PFSK-1 (cell line): ENCODE measurements at regions not wholly inside any gene's neighbourhood (a gene's known extent, or its start where the extent isn't known, plus 50 kb on each side); places are given as distances from the start of the nearest gene placed in this dataset.

Experiments used
- FOXP2 ChIP-seq: optimal IDR thresholded peaks from 2 replicates; pipeline ENCODE3; 2011; ENCODE audit warnings: borderline replicate concordance, control low read depth, inconsistent platforms; ENCODE audit not compliant: insufficient read depth; ENCODE audit errors: extremely low read length, extremely low read depth
- POLR2AphosphoS5 ChIP-seq: IDR thresholded peaks from 2 replicates; pipeline ENCODE4 v1.6.1; 2012; ENCODE audit warnings: low read depth, mild to moderate bottlenecking, control low read depth, low read length, moderate library complexity
- SIN3A ChIP-seq: IDR thresholded peaks from 2 replicates; pipeline ENCODE4 v1.6.1; 2012; ENCODE audit warnings: mild to moderate bottlenecking, low read length, moderate library complexity, borderline replicate concordance; ENCODE audit not compliant: insufficient read depth
- TAF1 ChIP-seq: IDR thresholded peaks from 2 replicates; pipeline ENCODE4 v1.6.1; 2012; ENCODE audit warnings: low read length, control low read depth, borderline replicate concordance; ENCODE audit not compliant: insufficient read depth
- TF ChIP-seq, protein P1 (sequence below), 2 experiments: IDR thresholded peaks; 2 replicates each; pipeline versions ENCODE4 v1.6.1 to v1.8.0; 2011 to 2012; ENCODE audit warnings: low read depth in 2 of 2, low read length in 2 of 2, control low read depth in 1 of 2, inconsistent platforms in 1 of 2, mild to moderate bottlenecking in 1 of 2, moderate library complexity in 1 of 2; ENCODE audit not compliant: insufficient read depth in 1 of 2

DNA sequence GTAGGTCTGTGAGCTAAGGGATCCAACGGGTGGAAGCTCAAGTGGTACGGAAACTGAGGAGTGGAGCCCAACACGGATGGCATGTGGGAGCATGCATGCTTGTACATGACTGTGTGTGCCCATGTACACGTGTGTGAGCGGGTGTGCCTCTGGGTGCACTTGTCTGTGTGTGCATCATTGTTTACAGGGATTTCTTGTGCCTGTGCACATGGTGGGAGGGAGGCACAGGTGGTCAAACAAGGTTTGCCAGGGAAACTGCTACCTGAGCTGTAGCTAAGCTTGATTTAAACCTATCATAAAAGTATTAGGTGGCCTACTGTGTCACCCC lies 122.5 kb upstream of the MAMLD1 start:
- TF ChIP-seq TAF1 = no peak
- TF ChIP-seq, protein P1, sequence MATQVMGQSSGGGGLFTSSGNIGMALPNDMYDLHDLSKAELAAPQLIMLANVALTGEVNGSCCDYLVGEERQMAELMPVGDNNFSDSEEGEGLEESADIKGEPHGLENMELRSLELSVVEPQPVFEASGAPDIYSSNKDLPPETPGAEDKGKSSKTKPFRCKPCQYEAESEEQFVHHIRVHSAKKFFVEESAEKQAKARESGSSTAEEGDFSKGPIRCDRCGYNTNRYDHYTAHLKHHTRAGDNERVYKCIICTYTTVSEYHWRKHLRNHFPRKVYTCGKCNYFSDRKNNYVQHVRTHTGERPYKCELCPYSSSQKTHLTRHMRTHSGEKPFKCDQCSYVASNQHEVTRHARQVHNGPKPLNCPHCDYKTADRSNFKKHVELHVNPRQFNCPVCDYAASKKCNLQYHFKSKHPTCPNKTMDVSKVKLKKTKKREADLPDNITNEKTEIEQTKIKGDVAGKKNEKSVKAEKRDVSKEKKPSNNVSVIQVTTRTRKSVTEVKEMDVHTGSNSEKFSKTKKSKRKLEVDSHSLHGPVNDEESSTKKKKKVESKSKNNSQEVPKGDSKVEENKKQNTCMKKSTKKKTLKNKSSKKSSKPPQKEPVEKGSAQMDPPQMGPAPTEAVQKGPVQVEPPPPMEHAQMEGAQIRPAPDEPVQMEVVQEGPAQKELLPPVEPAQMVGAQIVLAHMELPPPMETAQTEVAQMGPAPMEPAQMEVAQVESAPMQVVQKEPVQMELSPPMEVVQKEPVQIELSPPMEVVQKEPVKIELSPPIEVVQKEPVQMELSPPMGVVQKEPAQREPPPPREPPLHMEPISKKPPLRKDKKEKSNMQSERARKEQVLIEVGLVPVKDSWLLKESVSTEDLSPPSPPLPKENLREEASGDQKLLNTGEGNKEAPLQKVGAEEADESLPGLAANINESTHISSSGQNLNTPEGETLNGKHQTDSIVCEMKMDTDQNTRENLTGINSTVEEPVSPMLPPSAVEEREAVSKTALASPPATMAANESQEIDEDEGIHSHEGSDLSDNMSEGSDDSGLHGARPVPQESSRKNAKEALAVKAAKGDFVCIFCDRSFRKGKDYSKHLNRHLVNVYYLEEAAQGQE (IDR thresholded peaks at IDR 0.05; ENCODE audit: insufficient read depth in 1 of 2, low read depth in 2 of 2, low read length in 2 of 2) = no peak
- TF ChIP-seq POLR2AphosphoS5 = no peak
- TF ChIP-seq FOXP2 = no peak
- TF ChIP-seq SIN3A = no peak
